Stimulated activated CD4-positive, alpha-beta T cell treated with anti-CD3 and anti-CD28 coated beads, Interleukin-12 subunit alpha, Interleukin-12 subunit beta, amount 100 ng/mL, for 4 hours (primary cell): ENCODE measurements at regions not wholly inside any gene's neighbourhood (a gene's known extent, or its start where the extent isn't known, plus 50 kb on each side); places are given as distances from the start of the nearest gene placed in this dataset.

Source experiments
- DNase-seq: peaks from one replicate; pipeline ENCODE4 v3.0.0-alpha.2; 2020

DNA sequence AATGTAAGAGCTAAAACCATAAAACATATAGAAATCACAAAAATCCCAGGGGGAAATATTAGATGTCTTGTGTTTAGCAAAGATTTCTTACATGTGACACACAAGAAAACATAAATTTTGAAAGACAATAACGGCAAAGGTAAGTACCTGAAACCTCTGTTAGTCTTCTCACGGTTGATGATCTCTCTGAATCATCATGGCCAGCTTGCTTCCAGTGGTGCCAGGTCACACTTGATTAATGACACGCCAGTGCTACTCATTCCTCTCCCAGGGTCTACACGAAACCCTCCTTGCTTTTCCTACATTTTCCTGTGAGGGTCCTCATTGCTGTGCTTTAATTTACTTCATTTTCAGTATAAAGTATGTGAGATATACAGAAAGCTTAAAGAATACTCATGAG lies 114.4 kb upstream of the PARP11 start:
- no peak for DNase-seq

DNA sequence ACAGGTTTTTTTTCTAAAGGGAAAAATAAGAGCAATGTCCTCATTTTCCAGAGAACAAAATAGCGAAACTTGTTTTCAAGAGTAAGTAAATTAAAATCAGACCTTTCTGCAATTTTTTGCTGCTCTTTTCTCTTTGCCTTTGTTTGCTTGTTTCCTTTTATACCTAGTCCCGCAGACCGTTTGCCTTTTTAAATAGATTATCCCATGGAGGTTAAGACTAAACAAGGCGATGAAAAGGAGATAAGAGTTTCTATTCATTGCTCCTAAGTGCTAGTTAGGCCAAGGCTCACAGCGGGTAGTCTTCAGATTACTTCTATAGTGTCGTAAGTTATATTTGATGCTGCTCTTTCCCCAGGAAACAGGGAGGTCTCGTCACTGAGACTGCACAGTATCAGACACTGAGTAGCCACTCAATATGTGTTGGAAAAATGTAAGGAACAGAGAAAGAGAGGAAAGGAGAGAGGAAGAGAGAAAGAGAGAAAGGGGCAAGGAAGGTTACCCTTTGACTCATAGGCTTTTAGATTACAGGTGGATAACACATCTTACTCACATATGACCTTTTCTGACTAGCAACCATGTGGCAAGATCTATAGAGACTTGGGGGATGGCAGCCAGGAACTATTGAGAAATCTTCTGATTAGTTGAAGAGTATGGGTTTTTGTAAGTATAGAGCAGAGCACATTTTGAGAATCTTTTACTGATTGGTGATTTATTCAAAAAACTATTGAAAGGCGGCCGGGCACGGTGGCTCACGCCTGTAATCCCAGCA lies 107.5 kb upstream of the PARP11 start:
- DNase-seq = no peak

DNA sequence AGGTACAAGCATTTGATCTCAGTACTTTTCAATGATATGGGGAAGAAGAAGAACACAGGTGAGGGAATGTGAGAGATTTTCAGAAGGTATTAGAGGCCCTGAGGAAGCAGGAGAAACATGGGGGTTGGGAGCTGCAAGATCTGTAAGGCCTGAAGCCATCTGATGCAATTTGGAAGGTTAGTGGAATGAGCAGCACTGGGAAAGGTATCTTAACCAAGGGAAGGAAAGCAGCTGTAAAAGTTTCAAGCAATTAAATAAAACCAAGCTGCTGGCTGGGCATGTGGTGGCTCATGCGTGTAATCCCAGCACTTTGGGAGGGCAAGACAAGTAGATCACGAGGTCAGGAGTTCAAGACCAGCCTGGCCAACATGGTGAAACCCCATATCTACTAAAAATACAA lies 104.4 kb upstream of the PARP11 start:
- no peak for DNase-seq

DNA sequence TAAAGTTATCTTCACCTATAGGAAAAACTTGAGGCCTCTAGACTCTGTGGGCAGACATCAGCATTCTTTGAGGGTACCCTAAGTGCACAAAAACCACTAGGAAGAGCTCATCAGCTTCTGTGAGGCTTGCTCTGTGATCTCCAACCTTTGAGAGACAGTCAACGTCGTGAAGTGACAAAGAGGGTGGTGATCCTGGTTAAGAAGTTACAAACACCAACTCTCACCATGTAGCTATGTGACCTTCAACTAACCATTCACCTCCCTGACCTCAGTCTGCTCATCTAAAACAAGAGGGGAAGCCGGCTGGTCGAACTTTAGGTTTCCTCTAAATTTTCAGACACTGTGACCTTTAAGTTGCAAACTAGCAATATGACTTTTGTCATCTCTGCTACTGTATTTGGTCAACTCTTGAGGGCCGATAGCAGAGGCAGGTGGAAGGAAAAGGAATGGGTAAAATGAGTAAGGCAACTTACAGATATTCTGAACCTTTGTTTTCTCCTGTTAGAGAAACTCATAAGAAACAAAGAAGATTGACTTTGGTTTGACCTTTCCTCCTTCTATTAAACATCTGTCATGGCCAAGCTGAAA lies 103.2 kb upstream of the PARP11 start:
- no peak for DNase-seq

DNA sequence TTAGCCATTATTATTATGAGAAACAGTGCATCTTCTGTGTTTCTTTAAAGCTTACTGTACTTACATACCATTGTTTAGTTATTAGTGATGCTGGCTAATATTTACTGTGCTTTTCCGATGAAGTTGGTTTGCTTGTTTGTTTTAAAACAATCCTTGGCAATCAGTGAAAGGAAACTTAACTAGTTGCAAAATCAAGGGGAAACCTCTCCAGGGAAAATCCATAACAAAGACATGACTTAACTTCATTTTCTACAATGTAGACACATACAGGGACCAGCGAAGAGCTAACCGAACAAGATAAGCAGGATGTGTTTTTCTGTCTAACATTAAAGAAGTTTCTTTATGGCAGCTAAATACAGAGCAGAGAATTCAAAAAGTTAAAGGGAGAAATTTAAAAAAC lies 102.5 kb upstream of the PARP11 start:
- no peak for DNase-seq

DNA sequence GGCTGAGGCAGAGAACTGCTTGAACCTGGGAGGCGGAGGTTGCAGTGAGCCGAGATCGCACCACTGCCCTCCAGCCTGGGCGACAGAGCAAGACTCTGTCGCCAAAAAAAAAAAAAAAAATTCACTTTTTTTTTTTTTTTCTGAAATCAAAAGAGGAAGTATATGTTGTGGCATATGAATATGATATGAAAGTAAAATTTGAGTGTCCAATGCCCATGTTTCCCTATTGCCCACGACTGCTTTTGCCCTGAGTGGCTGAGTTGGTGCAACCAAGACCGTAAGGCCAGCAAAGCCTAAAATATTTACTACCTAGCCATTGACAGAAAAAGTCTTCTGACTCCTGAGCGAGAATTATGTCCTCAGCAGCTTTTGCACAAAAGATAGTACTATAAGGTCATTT lies 101.7 kb upstream of the PARP11 start:
- DNase-seq = no peak

DNA sequence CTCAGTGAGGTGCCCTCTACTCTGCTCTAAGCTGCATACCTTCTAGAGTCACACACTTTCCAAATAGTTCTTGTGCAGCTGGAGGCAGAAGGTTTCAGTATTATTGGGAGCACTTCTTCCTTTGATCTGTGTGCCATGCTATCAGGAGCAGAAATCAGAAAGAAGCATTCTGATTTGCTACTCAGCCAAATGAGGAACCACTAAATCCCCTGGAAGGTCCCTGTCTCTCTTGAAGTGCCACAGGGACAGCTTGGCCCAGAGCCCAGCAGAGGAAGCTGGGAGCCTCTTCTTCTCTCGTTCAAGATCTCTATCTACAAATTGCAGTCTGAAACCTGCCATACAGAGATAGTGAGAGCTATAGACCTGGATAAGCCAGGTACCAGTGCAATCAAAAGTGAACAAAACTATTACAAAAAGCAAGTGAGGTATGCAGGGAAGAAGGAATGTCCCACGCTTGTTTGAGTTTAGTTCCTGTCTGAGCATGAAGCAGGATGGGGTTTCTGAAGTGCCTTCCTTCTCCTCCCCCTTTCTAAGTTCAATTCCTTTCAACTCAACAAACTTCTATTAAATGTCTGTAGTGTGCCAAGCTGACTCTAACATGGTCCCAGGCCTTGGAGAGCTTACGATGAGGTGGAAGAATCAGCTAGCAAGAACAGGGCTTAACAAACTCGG lies 100.9 kb upstream of the PARP11 start:
- no peak for DNase-seq

DNA sequence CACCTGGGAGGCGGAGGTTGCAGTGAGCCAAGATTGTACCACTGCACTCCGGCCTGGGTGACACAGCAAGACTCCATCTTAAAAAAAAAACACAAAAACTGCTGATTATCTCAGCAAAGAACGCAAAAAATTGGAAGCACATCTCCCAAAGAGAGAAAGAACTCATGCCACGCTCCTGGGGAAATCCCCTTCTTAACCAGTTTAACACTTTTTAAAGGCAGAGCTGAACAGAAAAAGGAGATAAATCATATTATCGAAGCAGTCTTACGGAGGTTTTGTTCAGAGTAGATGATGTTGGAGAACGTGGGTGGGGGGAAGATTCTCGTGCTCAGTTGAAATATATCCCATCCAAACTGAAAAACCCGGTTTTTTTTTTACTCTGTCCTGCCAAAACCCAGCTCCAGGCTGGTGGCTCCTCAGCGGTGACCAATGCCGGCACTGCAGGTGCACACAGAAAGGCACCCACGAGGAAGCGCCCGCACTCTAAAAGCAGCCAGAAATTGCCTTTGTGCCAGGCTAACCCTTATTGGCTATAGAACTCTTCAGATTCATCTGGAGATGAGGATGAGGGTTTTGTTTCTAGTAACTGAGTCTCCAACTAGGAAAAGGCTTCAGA lies 100.2 kb upstream of the PARP11 start:
- no peak for DNase-seq

DNA sequence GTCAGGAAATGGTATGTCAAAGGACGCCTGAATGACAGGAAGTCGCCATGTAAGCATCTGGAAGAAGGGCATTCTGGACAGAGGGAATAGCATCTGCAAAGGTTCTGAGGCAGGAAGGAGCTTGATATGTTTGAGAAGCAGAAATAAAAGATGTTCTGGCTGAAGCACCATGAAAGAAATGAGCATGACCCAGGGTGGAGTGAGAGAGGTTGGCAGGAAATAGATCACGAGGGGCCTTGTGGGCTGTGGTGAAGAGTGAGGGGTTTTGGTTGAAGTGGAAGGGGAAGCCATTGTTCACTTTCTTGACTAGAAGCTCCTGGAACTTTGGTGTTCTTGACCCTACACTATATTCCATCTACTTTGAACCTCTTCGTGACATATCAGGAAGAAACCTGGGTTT lies 99.4 kb upstream of the PARP11 start:
- no peak for DNase-seq

DNA sequence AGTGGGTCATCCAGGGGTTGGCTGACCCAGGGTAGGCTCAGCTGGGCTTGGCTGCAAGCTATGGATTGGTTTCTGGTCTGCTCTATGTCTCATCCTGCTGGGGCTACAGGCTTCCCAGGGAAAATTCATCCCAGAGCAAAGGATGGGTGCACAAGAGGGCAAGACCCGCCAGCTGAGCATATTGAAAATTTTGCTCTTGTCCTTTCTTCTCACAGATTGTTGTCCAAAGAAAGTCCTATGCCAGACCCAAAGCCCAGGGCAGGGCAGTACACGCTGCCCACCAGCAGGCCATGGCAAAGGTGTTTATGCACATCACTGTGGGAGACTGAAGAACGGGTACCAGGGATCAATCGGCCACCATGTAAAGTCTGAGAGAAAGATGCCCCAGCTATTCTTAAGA lies 95.3 kb upstream of the PARP11 start:
- no peak for DNase-seq

DNA sequence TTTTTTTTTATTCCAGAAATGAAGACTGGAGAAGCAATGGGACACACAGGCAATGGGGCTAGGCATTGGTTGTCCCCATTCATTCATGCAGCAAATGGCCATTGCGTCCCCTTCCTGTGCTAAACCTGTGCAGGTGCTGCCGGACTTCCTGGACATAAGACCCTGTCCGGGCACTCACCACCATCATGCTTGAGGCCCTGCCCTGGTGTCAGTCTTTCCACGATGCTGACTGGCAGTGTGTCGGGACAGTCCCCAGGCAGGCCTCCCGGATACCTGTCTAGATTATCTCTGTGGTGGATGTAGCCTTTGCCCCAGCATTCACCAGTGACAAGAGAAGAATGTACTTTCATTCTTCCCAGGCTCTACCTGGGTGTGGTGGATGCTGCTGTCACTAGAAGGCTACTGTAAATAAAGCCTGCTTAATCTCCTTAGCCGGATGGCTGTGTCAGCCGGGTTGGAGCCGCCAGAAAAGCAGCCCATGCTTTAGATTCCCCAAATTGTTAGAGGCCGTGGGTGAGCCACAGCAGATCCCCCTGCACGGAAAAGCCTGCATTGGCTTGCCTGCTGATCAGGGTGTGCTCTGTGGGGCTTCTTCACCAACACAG lies 94.5 kb upstream of the PARP11 start:
- no peak for DNase-seq

DNA sequence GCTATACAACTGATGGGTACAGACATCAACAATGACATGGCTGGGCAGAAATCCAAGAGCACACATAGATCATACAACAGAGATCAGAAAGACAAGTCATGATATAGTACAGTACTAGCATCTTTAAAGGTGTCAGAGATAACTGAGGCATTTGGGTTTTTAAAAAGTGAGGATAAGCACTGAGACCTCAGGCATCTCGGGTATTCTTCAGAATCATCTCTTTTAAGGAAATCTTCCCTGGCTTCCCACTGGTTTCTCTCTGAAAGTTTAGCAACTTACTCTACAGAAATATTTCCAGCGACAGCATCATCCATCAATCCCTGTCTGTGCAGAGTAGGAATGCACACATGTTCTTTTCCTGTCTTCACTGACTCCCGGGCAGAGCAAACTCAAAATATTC lies 93.2 kb upstream of the PARP11 start:
- DNase-seq = no peak

DNA sequence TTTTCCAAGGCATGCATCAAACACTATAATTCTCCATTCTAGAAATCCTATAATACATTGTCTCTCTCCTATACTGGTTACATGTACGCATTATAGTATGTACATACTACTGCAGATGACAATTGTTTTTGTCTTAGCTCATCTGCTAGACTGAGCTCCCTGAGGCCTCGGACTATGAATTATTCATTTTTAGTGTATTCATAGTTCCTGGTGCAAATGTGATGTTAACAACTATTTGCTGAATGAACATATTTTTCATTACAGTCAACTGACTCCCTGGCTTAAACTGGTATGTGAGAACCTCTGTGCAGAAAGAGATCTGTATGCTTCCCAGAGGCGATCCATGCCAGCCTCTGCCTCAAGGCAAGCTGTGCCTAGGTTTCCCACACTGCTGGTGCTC lies 91.8 kb upstream of the PARP11 start:
- DNase-seq = no peak

DNA sequence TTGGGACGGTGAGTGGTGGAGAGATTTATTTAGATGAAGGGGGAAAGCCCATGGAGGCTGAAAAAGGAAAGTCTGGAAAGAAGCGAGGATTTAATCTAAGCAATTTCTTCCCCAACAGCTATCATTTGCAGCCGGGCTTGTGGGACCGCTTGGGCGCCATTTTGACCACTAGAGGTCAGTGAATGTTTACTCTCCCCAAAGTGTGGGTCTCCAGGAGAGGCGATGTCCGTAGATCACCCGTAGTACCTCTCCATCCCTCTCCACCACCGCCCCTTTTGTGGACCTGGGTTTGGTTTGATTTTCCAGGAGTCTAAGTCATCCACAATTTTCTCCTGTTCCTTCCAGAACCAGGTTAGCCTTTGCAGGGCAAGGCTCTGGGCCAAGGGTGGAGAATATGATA lies 91.2 kb upstream of the PARP11 start:
- DNase-seq = no peak

DNA sequence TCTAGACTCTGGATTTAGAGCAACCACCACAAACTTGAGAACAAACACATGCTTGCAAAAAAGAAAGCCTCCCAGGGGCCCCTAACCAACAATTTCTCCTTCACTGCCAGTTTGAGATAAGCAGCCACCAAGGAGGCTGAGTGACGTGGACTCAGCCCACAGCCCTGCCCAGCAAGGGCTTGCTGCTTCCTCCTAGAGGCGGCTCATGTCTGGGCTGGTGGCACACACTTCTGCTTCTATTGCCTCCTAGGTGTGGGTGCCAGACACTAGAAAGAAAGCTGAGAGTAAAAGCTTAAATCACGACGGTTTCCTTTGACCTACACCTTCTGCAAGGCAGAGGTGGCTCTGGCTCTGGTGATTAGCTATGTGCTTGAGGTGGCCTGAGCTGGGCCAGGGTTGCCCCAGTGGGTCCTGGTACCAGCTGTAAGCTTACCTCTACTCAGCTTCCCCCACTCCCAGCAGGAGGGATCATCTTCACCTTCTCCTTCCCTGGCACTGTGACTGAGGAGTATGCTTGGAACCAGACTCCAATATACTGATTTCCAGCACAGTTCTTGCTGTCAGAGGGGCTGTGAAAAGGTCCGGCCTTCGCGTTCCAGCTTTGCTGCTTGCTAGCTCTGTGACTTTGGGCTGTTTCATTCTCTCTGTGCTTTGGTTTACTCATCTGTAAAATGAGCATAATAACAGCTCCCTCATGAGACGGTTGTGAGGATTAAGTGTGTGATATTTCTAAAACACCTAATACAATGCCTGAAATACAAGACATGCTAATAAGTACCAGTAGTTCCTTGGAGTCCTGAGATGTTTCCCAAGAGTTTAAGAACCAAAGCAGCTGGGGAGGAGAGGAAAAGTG lies 89.7 kb upstream of the PARP11 start:
- peak; percentile 45 for DNase-seq

DNA sequence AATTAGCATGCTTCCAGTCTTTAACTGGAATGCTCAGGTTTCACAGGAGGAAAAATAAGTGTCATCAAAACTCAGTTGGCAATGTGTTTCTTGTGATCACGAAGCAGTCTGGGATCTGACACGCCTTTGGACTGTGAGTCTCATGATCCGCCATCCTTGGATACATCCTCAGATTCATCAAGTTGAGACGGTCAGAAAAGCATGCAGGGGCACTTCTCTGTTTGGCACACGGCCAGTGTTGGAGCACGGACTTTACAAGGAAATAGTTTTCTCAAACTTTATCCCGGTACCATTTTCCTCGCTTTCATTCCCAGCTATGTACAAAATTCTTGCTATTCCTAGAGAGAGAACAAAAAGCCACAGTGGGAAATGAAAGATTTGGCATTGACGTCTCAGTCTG lies 88.4 kb upstream of the PARP11 start:
- DNase-seq = no peak

DNA sequence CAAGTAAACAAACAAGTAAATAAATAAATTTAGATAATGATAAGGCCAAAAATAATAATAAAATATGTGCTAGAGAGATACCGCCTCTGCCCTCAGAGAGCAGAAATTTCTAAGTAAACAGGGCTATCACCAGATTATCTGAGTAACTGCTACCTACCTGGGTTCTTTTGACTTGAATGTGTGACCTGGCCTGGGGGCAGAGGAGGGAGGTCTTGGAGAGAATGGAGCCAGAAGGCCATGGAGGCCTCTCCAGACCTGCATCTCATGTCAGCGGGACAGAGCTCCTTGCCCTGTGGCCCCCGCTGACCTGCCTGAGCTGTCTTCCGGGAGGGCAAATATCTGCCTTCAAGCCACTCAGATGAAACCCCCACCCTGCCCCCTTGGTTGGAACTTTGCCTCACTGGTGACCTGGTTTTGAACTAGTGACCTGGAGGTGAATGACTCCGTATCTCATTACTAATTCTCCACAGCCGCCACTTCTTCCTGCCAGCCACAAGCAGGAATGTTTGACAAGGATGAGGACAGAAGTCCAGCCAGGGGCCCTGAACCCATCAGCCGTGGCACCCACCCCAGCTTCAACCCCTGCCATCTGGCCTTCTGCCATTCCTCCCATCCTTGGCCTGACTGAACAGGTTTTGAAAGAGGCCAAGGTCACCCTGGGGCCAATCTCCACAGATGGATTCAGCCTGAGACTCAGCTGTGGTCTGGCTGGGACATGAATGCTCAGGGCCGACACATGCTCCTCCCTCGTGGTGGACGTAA lies 86.8 kb upstream of the PARP11 start:
- DNase-seq = no peak

DNA sequence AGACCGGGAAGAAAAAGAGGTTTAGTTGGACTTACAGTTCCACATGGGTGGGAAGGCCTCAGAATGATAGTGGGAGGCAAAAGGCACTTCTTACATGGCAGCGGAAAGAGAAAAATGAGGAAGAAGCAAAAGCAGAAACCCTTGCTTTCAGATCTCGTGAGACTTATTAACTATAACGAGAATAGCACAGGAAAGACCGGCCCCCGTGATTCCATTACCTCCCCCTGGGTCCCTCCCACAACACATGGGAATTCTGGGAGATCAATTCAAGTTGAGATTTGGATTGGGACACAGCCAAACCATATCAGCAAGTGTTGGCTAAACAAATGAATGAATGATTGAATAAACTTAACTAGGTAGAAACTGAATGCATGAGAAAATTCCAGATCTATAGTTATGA lies 85.3 kb upstream of the PARP11 start:
- no peak for DNase-seq

DNA sequence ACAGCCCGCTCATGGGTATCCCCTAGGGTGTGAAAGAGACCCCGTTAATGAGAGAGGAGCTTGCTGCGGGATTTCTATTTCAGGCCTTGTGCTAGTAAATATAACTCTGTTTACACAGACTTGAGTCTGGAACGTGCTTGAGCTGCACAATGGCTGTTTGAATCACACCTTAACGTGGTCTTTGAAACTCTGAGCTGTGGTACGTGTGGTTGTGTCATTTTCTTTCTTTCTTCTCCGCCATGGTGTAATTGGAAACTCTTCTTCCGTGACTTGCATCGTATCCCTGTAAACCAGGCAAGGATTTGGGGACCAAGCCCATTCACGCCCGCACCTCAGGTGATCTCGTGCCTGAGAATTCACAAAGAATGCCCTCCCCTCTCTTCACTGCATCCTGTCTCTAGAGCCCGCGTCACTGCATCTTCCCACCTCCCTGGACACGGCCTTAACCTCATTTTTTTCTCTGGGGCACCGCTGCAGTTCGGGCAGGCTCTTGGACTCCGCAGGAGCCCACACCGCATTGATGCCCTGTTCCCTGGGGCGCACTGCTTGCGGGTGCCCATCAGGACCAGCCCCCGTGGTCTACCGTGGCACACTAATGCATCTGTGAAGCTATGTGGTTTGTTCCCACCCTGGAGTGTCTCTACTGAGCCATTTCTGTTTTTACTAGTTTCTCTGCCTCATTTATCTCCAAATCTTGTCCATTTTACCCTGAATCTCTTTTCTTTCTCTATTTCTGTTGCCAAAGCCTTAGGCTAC lies 78.4 kb upstream of the PARP11 start:
- no peak for DNase-seq

DNA sequence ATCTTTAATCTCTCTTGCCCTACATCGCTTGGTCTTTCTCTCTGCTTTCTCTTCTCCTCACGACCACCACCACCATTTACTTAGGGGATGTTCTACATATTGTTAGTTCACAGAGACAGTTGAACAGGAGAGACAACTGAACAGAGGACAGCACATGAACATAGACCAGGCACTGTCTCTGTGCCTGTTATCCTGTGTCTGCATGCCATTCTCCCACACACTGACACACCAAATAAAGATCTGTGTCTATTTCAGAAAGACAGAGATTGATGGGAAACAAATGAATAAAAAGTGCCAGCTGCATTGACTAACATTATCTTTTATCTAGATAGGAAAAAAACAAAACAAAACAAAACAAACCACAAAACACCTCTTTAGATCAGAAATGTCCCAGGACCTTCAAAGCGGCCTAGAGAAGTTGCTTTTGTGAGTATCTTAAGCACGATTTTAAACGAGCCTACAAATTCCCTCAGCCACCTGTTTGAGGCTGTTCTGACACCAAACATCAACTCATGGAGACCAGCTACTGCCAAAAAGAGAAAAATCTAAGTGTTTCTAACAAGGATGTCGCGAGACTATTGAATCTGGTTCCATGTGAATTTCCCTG lies 77.6 kb upstream of the PARP11 start:
- no peak for DNase-seq

DNA sequence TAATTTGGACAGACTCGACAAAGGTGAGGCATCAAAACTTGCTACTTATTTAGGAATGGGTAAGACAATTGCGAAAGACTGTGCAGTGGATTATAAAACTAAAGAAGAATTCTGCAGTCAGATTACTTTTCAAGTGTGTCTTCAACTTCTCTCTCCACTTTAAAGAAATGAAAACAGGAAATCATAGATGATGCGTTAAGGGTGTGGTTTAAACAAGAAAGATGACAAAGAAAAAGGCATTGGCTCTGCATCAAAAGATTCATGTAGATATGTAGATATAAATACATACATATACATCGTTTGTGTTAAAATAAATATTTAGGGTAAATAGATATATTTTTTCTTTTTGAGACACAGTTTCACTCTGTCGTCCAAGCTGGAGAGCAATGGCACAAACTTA lies 74.6 kb upstream of the PARP11 start:
- DNase-seq = no peak
